Nephron progenitor cell (in vitro differentiated cells): ENCODE measurements at regions not wholly inside any gene's neighbourhood (a gene's known extent, or its start where the extent isn't known, plus 50 kb on each side); places are given as distances from the start of the nearest gene placed in this dataset.

Experiments
- DNase-seq: peaks from one replicate; pipeline ENCODE4 v3.0.0; 2021
- H3K27ac Mint-ChIP-seq: 2 replicates; pipeline ENCODE4 v1.8.0; 2021; ENCODE audit warnings: mild to moderate bottlenecking, moderate library complexity, mixed read lengths
- H3K27me3 Mint-ChIP-seq: 2 replicates; pipeline ENCODE4 v1.8.0; 2021; ENCODE audit warnings: mild to moderate bottlenecking, low read depth, mixed read lengths; ENCODE audit not compliant: poor library complexity
- H3K36me3 Mint-ChIP-seq: 2 replicates; pipeline ENCODE4 v1.8.0; 2021; ENCODE audit warnings: low read depth, mixed read lengths
- H3K4me1 Mint-ChIP-seq: 2 replicates; pipeline ENCODE4 v1.8.0; 2021; ENCODE audit warnings: mixed read lengths
- H3K4me3 Mint-ChIP-seq: 2 replicates; pipeline ENCODE4 v1.8.0; 2021; ENCODE audit warnings: mild to moderate bottlenecking, moderate library complexity, mixed read lengths
- H3K9me3 Mint-ChIP-seq: 2 replicates; pipeline ENCODE4 v1.8.0; 2021; ENCODE audit warnings: mild to moderate bottlenecking, moderate library complexity, mixed read lengths
- CTCF ChIP-seq: fragments of 200-600 bp; sonication (generic); IDR thresholded peaks from 2 replicates; pipeline ENCODE4 v1.5.0; 2021; ENCODE audit warnings: antibody characterized with exemption

GRCh38 chr2:157184161-157184895 is 73.2 kb upstream of the GALNT5 start:
- Mint-ChIP-seq H3K9me3 (no peaks in the 10 kb centered on the region), H3K27me3 (no peaks in the 10 kb centered on the region), H3K36me3 (no peaks in the 10 kb centered on the region), H3K27ac (no peak overlapping the region), H3K4me3 (no peak overlapping the region), H3K4me1 (no peaks in the 10 kb centered on the region)
- DNase-seq: no peak
- no peak for TF ChIP-seq CTCF

- no peaks in the 10 kb centered on the region for H3K9me3 Mint-ChIP-seq
- DNase-seq: no peak
- no peak overlapping the region for H3K27ac Mint-ChIP-seq
- no peaks in the 10 kb centered on the region for H3K4me1 Mint-ChIP-seq
- H3K36me3 Mint-ChIP-seq: no peaks in the 10 kb centered on the region
- no peak overlapping the region for H3K4me3 Mint-ChIP-seq
- H3K27me3 Mint-ChIP-seq: no peaks in the 10 kb centered on the region
- no peak for TF ChIP-seq CTCF
Observed at GRCh38 chr2:157185476-157186227, 71.9 kb upstream of the GALNT5 start.

- Mint-ChIP-seq H3K36me3 (no peaks in the 10 kb centered on the region), H3K4me3 (no peak overlapping the region), H3K27ac (no peak overlapping the region), H3K4me1 (no peaks in the 10 kb centered on the region), H3K27me3 (no peaks in the 10 kb centered on the region), H3K9me3 (no peaks in the 10 kb centered on the region)
- no peak for TF ChIP-seq CTCF
- no peak for DNase-seq
Observed at GRCh38 chr2:157190151-157190550, 67.4 kb upstream of the GALNT5 start.

GRCh38 chr2:157191186-157191585 is 66.3 kb upstream of the GALNT5 start:
- Mint-ChIP-seq H3K4me1 (no peaks in the 10 kb centered on the region), H3K27me3 (no peaks in the 10 kb centered on the region), H3K36me3 (no peaks in the 10 kb centered on the region), H3K27ac (no peak overlapping the region), H3K9me3 (no peaks in the 10 kb centered on the region), H3K4me3 (no peak overlapping the region)
- no peak for DNase-seq
- TF ChIP-seq CTCF: no peak

- Mint-ChIP-seq H3K27me3 (no peaks in the 10 kb centered on the region), H3K4me3 (no peak overlapping the region), H3K27ac (no peak overlapping the region), H3K4me1 (no peaks in the 10 kb centered on the region), H3K9me3 (no peaks in the 10 kb centered on the region), H3K36me3 (no peaks in the 10 kb centered on the region)
- DNase-seq: no peak
- no peak for TF ChIP-seq CTCF
Observed at GRCh38 chr2:157192445-157193423, 64.8 kb upstream of the GALNT5 start.
